Progenitor cell of endocrine pancreas (in vitro differentiated cells): ENCODE measurements at regions not wholly inside any gene's neighbourhood (a gene's known extent, or its start where the extent isn't known, plus 50 kb on each side); places are given as distances from the start of the nearest gene placed in this dataset.

Experiments used
- DNase-seq: peaks from one replicate; pipeline ENCODE4 v3.0.0; 2021; ENCODE audit warnings: low spot score; ENCODE audit not compliant: unreplicated experiment
- H3K27ac Mint-ChIP-seq: 2 replicates; pipeline ENCODE4 v1.8.0; 2021; ENCODE audit warnings: mild to moderate bottlenecking, moderate library complexity, mixed read lengths
- H3K27me3 Mint-ChIP-seq: 2 replicates; pipeline ENCODE4 v1.8.0; 2021; ENCODE audit warnings: mixed read lengths
- H3K36me3 Mint-ChIP-seq: 2 replicates; pipeline ENCODE4 v1.8.0; 2022; ENCODE audit warnings: mixed read lengths; ENCODE audit not compliant: insufficient read depth
- H3K4me1 Mint-ChIP-seq: 2 replicates; pipeline ENCODE4 v1.8.0; 2021; ENCODE audit warnings: low read depth, mixed read lengths
- H3K4me3 Mint-ChIP-seq: 2 replicates; pipeline ENCODE4 v1.8.0; 2021; ENCODE audit warnings: low read depth, mild to moderate bottlenecking, moderate library complexity, mixed read lengths
- H3K9me3 Mint-ChIP-seq: 2 replicates; pipeline ENCODE4 v1.8.0; 2021; ENCODE audit warnings: low read depth, mixed read lengths
- CTCF ChIP-seq: fragments of 200-600 bp; sonication (generic); IDR thresholded peaks from one replicate; pipeline ENCODE4 v1.5.0; 2021; ENCODE audit warnings: antibody characterized with exemption, mild to moderate bottlenecking; ENCODE audit not compliant: unreplicated experiment

GRCh38 chr14:58751788-58752187 is 114.0 kb downstream of the DACT1 start:
- DNase-seq = no peak
- no peak for TF ChIP-seq CTCF
- Mint-ChIP-seq H3K9me3 (no peaks in the 10 kb centered on the region), H3K36me3 (no peaks in the 10 kb centered on the region), H3K4me1 (peaks cover 13% of the 10 kb centered on the region), H3K27me3 (no peaks in the 10 kb centered on the region), H3K27ac (no peak overlapping the region), H3K4me3 (no peak overlapping the region)

GRCh38 chr14:58752289-58752688 is 114.5 kb downstream of the DACT1 start:
- TF ChIP-seq CTCF = no peak
- H3K27ac Mint-ChIP-seq = no peak overlapping the region
- H3K9me3 Mint-ChIP-seq = no peaks in the 10 kb centered on the region
- H3K27me3 Mint-ChIP-seq = no peaks in the 10 kb centered on the region
- H3K36me3 Mint-ChIP-seq = no peaks in the 10 kb centered on the region
- H3K4me1 Mint-ChIP-seq = peaks cover 13% of the 10 kb centered on the region
- no peak for DNase-seq
- H3K4me3 Mint-ChIP-seq = no peak overlapping the region

GRCh38 chr14:58752771-58753201 is 115.0 kb downstream of the DACT1 start:
- TF ChIP-seq CTCF = no peak
- Mint-ChIP-seq H3K27me3 (no peaks in the 10 kb centered on the region), H3K4me3 (no peak overlapping the region), H3K36me3 (no peaks in the 10 kb centered on the region), H3K4me1 (peaks cover 13% of the 10 kb centered on the region), H3K9me3 (no peaks in the 10 kb centered on the region), H3K27ac (no peak overlapping the region)
- no peak for DNase-seq

GRCh38 chr14:58755031-58755925 is 117.5 kb downstream of the DACT1 start:
- Mint-ChIP-seq H3K36me3 (no peaks in the 10 kb centered on the region), H3K27me3 (no peaks in the 10 kb centered on the region), H3K9me3 (no peaks in the 10 kb centered on the region), H3K4me3 (no peak overlapping the region), H3K4me1 (peaks cover 11% of the 10 kb centered on the region), H3K27ac (peak overlapping the region; percentile 59)
- no peak for DNase-seq
- TF ChIP-seq CTCF = no peak

GRCh38 chr14:58760121-58760520 is 122.4 kb downstream of the DACT1 start:
- no peak overlapping the region for H3K27ac Mint-ChIP-seq
- DNase-seq = no peak
- no peaks in the 10 kb centered on the region for H3K9me3 Mint-ChIP-seq
- no peaks in the 10 kb centered on the region for H3K27me3 Mint-ChIP-seq
- TF ChIP-seq CTCF = no peak
- H3K36me3 Mint-ChIP-seq = no peaks in the 10 kb centered on the region
- peaks cover 11% of the 10 kb centered on the region for H3K4me1 Mint-ChIP-seq
- H3K4me3 Mint-ChIP-seq = no peak overlapping the region
